Heart left ventricle (tissue), 16 donors: ENCODE measurements at regions not wholly inside any gene's neighbourhood (a gene's known extent, or its start where the extent isn't known, plus 50 kb on each side); places are given as distances from the start of the nearest gene placed in this dataset.

Experiments
- ATAC-seq, 4 donors: fragments of 200-7000 bp; cut with Tn5 transposase; one replicate each; pipeline ENCODE4 v1.9.1; 2020 to 2022; ENCODE audit warnings: moderate library complexity in 4 of 4, mild to moderate bottlenecking in 3 of 4, moderate number of reproducible peaks in 1 of 4
- DNase-seq, 5 donors: peaks; one replicate each; pipeline ENCODE4 v3.0.0-alpha.2; 2020
- H3K27ac ChIP-seq, 12 donors: fragments of 200-600 bp; sonication (generic) in 4 of 12; one replicate each; pipeline versions ENCODE4 v1.5.0 to v1.8.0; 2016 to 2022; ENCODE audit warnings: mild to moderate bottlenecking in 2 of 12
- H3K27me3 ChIP-seq, 9 donors: fragments of 200-600 bp; sonication (generic) in 2 of 9; one replicate each; pipeline versions ENCODE4 v1.5.1 to v1.8.0; 2016 to 2022; ENCODE audit warnings: mild to moderate bottlenecking in 3 of 9
- H3K36me3 ChIP-seq, 9 donors: fragments of 200-600 bp; sonication (generic) in 2 of 9; one replicate each; pipeline versions ENCODE4 v1.5.0 to v1.8.0; 2018 to 2022; ENCODE audit warnings: mild to moderate bottlenecking in 2 of 9
- H3K4me1 ChIP-seq, 12 donors: fragments of 200-600 bp; sonication (generic) in 4 of 12; one replicate each; pipeline versions ENCODE4 v1.5.0 to v1.8.0; 2016 to 2022; ENCODE audit warnings: mild to moderate bottlenecking in 3 of 12
- H3K4me3 ChIP-seq, 12 donors: fragments of 200-600 bp; sonication (generic) in 4 of 12; one replicate each; pipeline versions ENCODE4 v1.5.0 to v1.8.0; 2017 to 2022; ENCODE audit warnings: mild to moderate bottlenecking in 9 of 12, moderate library complexity in 4 of 12
- H3K9me3 ChIP-seq, 12 donors: fragments of 200-600 bp; sonication (generic) in 4 of 12; one replicate each; pipeline versions ENCODE4 v1.5.0 to v1.8.0; 2016 to 2022; ENCODE audit warnings: mild to moderate bottlenecking in 1 of 12
- POLR2A ChIP-seq, 2 donors: fragments of 450-650 bp; IDR thresholded peaks; one replicate each; pipeline ENCODE4 v1.6.1; 2017; ENCODE audit warnings: antibody characterized with exemption in 2 of 2, mild to moderate bottlenecking in 2 of 2, moderate library complexity in 2 of 2
- WGBS, 4 donors: extraction: QIAGEN DNeasy Blood & Tissue Kit in 2 of 4; methylation state at CpG; one replicate each; pipeline versions ENCODE4 v1.1.5 to v1.1.7; 2013 to 2018; 5-methylcytosine and 5-hydroxymethylcytosine counted together
- intact Hi-C, 10 donors: fragments of 100-400 bp; cut with DNase I; formaldehyde crosslinking; loops; one replicate each; pipeline versions ENCODE4 v1.11.1 to v1.14.2; 2022
- TF ChIP-seq, protein P1 (sequence below), 12 donors: fragments of 200-600 bp; sonication (generic) in 4 of 12; IDR thresholded peaks; one replicate each; pipeline versions ENCODE4 v1.5.0 to v1.8.0; 2018 to 2022; ENCODE audit warnings: antibody characterized with exemption in 12 of 12, mild to moderate bottlenecking in 5 of 12
- donor health status: ischemic (EF 13 %, LVEDD 7.1; RV severe dilation, severe dysfunction).
- donor health status: healthy with polysubstance abuse.
- donor health status: DM: no; HTN: yes; CAD: no.
- donor health status: DM: no; HTN: no; CAD: no.
- donor health status: ischemic (EF 25% LVEDD 6.9; RV normal size, moderate dysfunction).
- donor health status: ischemic (EF 25% LVEDD 5.7; RV mildly dilated, moderate dysfunction).
- donor health status: healthy.
- donor health status: DM: yes; HTN: yes; CAD: no.
- donor health status: ischemic (EF 35%, LVEDD 5.7; RV mildly dilated, moderate dysfunction).
- donor health status: nonischemic (EF 11% LVEDD 7.7; RV severe dilation, severe dysfunction).
- donor health status: DM: yes; HTN: yes; CAD: no.
- donor health status: PGD.
- donor health status: ischemic (EF 29% LVEDD 5.4; RV normal size, mild dysfunction).
- donor health status: nonischemic (EF 23%, LVEDD 6.1; RV moderate dilation, normal function).

DNA sequence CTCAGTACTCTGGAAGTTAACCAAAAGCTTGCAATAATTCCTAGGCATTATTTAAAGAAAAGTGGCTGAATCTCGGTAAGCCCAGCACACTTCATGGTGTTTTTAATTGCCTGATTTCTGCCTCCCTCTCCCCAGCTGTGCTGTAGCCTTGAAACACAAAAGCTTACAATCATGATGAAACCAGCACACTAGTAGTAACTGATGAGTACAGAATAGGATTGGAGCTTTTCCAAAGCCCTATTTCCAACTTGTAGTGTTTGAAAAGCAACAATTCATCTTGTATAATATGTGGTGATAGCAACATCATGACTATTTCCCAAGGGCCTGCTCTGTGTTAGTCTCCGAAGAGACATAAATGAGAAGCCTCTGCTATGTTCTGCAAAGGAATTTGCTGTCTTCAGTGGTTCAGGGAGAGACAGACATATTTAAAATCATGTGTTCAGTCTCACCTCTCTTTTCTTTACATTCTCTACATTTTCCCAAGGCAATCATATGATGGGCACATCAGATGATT is 1015.0 kb downstream of the BCL11A start:
- no peak overlapping the region for H3K27ac ChIP-seq
- DNase-seq (no peak), ATAC-seq (no peak)
- H3K27me3 ChIP-seq: no peaks in the 10 kb centered on the region
- 56 to 69% (median 64%) methylated on average over 2 of the region's 2 CpGs for WGBS, 4 donors
- intact Hi-C loops: no loop called here
- no peak overlapping the region for H3K4me3 ChIP-seq
- H3K9me3 ChIP-seq: peaks cover 0 to 5% (median 0%) of the 10 kb centered on the region in 12 donors
- H3K4me1 ChIP-seq: no peaks in the 10 kb centered on the region
- no peaks in the 10 kb centered on the region for H3K36me3 ChIP-seq
- TF ChIP-seq, protein P1, sequence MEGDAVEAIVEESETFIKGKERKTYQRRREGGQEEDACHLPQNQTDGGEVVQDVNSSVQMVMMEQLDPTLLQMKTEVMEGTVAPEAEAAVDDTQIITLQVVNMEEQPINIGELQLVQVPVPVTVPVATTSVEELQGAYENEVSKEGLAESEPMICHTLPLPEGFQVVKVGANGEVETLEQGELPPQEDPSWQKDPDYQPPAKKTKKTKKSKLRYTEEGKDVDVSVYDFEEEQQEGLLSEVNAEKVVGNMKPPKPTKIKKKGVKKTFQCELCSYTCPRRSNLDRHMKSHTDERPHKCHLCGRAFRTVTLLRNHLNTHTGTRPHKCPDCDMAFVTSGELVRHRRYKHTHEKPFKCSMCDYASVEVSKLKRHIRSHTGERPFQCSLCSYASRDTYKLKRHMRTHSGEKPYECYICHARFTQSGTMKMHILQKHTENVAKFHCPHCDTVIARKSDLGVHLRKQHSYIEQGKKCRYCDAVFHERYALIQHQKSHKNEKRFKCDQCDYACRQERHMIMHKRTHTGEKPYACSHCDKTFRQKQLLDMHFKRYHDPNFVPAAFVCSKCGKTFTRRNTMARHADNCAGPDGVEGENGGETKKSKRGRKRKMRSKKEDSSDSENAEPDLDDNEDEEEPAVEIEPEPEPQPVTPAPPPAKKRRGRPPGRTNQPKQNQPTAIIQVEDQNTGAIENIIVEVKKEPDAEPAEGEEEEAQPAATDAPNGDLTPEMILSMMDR (IDR thresholded peaks at IDR 0.05): no peak
- TF ChIP-seq POLR2A (IDR thresholded peaks at IDR 0.05): no peak

DNA sequence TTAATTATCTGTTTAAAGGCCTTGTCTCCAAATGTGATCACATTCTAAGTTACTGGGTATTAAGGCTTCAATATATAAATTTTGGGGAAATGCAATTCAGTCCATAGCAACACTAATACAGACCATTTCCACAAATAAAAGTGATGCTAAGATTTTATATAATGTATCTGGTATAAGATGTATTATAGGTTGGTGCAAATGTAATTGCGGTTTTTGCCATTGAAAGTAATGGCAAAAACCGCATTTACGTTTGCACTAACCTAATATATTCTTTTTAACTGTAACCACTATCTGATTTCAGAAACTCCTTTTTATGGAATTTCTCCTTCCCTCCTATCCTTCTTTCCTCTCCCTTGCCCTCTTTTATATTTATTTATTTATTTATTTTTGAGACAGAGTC is 1020.6 kb downstream of the BCL11A start:
- DNase-seq: no peak
- intact Hi-C loops: no loop called here
- Histone ChIP-seq H3K9me3 (peaks cover 0 to 6% (median 0%) of the 10 kb centered on the region in 12 donors), H3K4me3 (no peak overlapping the region), H3K36me3 (no peaks in the 10 kb centered on the region), H3K27ac (no peak overlapping the region), H3K27me3 (no peaks in the 10 kb centered on the region), H3K4me1 (no peaks in the 10 kb centered on the region)
- TF ChIP-seq POLR2A (IDR thresholded peaks at IDR 0.05): no peak
- TF ChIP-seq, protein P1 (IDR thresholded peaks at IDR 0.05): no peak
- no peak for ATAC-seq
- 94 to 99% (median 97%) methylated on average over 3 of the region's 3 CpGs for WGBS, 4 donors

DNA sequence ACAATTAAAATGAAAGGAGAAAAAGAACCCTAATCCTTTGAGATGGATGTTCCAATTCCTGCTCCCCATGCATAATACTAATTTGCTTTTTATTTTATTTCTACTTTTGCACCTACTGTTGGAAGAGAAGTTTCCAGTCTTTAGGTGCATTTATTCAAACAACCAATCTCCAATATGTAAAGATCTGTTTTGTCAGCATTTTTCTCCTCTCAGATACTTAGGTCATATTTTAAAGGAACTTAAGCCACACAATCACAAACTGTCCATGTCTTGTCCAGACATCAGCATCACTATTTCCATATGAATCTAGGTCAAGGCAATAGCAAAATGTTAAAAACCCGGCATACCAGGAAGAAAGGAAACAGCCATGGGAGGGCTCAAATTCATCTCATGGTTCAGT is 1023.2 kb downstream of the BCL11A start:
- 48 to 80% (median 59%) methylated on average over 1 of the region's 1 CpG for WGBS, 4 donors
- H3K4me1 ChIP-seq: no peaks in the 10 kb centered on the region
- no peak for DNase-seq
- no peak for ATAC-seq
- intact Hi-C loops: no loop called here
- peaks cover 0 to 8% (median 0%) of the 10 kb centered on the region in 12 donors for H3K9me3 ChIP-seq
- H3K4me3 ChIP-seq: no peak overlapping the region
- no peak overlapping the region for H3K27ac ChIP-seq
- no peak for TF ChIP-seq POLR2A (IDR thresholded peaks at IDR 0.05)
- TF ChIP-seq, protein P1 (IDR thresholded peaks at IDR 0.05): no peak
- H3K36me3 ChIP-seq: no peaks in the 10 kb centered on the region
- H3K27me3 ChIP-seq: no peaks in the 10 kb centered on the region

DNA sequence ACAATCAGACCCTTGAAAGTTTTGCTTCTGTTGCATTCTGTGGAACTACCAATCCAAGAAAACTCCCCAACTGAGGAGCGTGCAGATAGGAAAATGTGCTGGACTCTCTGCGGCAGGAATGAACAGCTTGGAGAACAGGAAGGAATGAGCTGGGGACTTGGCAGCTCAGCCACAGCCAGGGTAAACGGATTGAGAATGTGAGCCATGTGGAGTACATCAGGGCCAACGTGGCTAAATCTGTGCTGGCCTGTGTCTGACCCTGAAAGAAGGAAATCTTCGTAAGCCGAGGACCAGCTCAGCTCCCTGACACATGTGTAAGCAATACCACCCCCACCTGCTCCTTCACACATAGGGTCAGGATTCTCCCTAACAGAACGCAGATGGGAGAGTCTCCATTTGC is 1023.7 kb downstream of the BCL11A start:
- no peak for TF ChIP-seq POLR2A (IDR thresholded peaks at IDR 0.05)
- TF ChIP-seq, protein P1 (IDR thresholded peaks at IDR 0.05): no peak
- ATAC-seq (peak in 1 of 4 donors; percentile 51), DNase-seq (peak in 1 of 5 donors; percentile 23)
- peaks cover 0 to 8% (median 0%) of the 10 kb centered on the region in 12 donors for H3K9me3 ChIP-seq
- no peak overlapping the region for H3K4me3 ChIP-seq
- H3K4me1 ChIP-seq: no peaks in the 10 kb centered on the region
- no peaks in the 10 kb centered on the region for H3K36me3 ChIP-seq
- intact Hi-C loops: no loop called here
- 54 to 63% (median 56%) methylated on average over 7 of the region's 7 CpGs for WGBS, 4 donors
- no peaks in the 10 kb centered on the region for H3K27me3 ChIP-seq
- H3K27ac ChIP-seq: no peak overlapping the region
